ENCODE measurements at regions not wholly inside any gene's neighbourhood (a gene's known extent, or its start where the extent isn't known, plus 50 kb on each side); places are given as distances from the start of the nearest gene placed in this dataset.

- no peak for TF ChIP-seq CTCF (IDR thresholded peaks at IDR 0.05; ENCODE audit: unreplicated experiment)
- Mint-ChIP-seq H3K4me3 (ENCODE audit: low read depth, unreplicated experiment) (no peak overlapping the region), H3K4me1 (ENCODE audit: low read depth, unreplicated experiment) (no peaks in the 10 kb centered on the region), H3K27ac (ENCODE audit: unreplicated experiment) (no peak overlapping the region), H3K27me3 (ENCODE audit: unreplicated experiment) (no peaks in the 10 kb centered on the region), H3K36me3 (ENCODE audit: insufficient read depth, unreplicated experiment) (no peaks in the 10 kb centered on the region), H3K9me3 (ENCODE audit: low read depth, unreplicated experiment) (peaks cover 5% of the 10 kb centered on the region)
- CTCF ChIA-PET, result no interaction called here
- no TSS peak for BruUV-seq (replicated peaks)
- no peak for DNase-seq
- intact Hi-C loops (cut with micrococcal nuclease; ENCODE audit: unreplicated experiment), result no loop called here
Measured at GRCh38 chr5:92070786-92071185, 687.7 kb upstream of the ARRDC3 start.

DNA sequence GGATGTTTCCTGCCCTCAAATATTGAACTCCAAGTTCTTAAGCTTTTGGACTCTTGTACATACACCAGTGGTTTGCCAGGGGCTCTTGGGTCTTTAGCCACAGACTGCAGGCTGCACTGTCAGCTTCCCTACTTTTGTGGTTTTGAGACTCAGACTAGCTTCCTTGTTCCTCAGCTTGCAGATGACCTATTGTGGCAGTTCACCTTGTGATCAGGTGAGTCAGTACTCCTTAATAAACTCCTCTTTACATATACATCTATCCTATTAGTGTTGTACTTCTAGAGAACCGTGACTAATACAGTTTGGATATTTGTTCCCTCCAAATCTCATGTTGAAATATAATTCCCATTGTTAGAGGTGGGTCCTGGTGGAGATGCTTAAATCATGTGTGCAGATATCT is 681.9 kb upstream of the ARRDC3 start:
- DNase-seq, result peak; percentile 11
- BruUV-seq (replicated peaks), result no TSS peak
- Mint-ChIP-seq H3K27ac (ENCODE audit: unreplicated experiment) (no peak overlapping the region), H3K36me3 (ENCODE audit: insufficient read depth, unreplicated experiment) (no peaks in the 10 kb centered on the region), H3K4me1 (ENCODE audit: low read depth, unreplicated experiment) (no peaks in the 10 kb centered on the region), H3K27me3 (ENCODE audit: unreplicated experiment) (no peaks in the 10 kb centered on the region), H3K9me3 (ENCODE audit: low read depth, unreplicated experiment) (peaks cover 9% of the 10 kb centered on the region), H3K4me3 (ENCODE audit: low read depth, unreplicated experiment) (no peak overlapping the region)
- no peak for TF ChIP-seq CTCF (IDR thresholded peaks at IDR 0.05; ENCODE audit: unreplicated experiment)
- CTCF ChIA-PET, result interaction anchor here (1.2 kb wide), 1 partner anchor 14 kb away, joined by 3 read pairs; no protein-coding TSS in a partner anchor
- intact Hi-C loops (cut with micrococcal nuclease; ENCODE audit: unreplicated experiment), result no loop called here

DNA sequence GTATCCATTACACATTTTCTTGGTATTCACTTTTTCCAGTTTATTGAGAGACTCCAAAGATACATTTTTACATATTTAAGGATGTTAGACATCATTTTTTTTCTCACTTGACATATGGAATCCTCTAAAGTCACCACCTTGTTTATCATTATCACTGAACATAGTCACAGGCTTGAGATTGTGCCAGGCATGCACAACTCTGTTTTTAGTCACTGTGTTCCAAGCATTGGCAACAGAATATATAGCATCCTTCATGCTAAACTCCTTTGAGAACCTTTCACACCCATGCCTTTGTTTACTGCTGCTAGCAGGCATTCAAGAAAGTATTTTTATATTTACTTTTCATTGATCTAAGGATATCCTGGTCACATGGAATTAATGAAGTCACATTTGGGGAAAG is 668.6 kb upstream of the ARRDC3 start:
- H3K4me3 Mint-ChIP-seq (ENCODE audit: low read depth, unreplicated experiment), result no peak overlapping the region
- no TSS peak for BruUV-seq (replicated peaks)
- CTCF ChIA-PET, result no interaction called here
- H3K27ac Mint-ChIP-seq (ENCODE audit: unreplicated experiment), result no peak overlapping the region
- H3K4me1 Mint-ChIP-seq (ENCODE audit: low read depth, unreplicated experiment), result no peaks in the 10 kb centered on the region
- no peaks in the 10 kb centered on the region for H3K9me3 Mint-ChIP-seq (ENCODE audit: low read depth, unreplicated experiment)
- H3K27me3 Mint-ChIP-seq (ENCODE audit: unreplicated experiment), result no peaks in the 10 kb centered on the region
- intact Hi-C loops (cut with micrococcal nuclease; ENCODE audit: unreplicated experiment), result no loop called here
- DNase-seq, result no peak
- no peak for TF ChIP-seq CTCF (IDR thresholded peaks at IDR 0.05; ENCODE audit: unreplicated experiment)
- H3K36me3 Mint-ChIP-seq (ENCODE audit: insufficient read depth, unreplicated experiment), result peaks cover 4% of the 10 kb centered on the region

GRCh38 chr5:92050970-92051369 is 667.9 kb upstream of the ARRDC3 start:
- no peak for DNase-seq

More at GRCh38 chr5:92050970-92051369, 667.9 kb upstream of the ARRDC3 start:
- TF ChIP-seq CTCF (IDR thresholded peaks at IDR 0.05; ENCODE audit: unreplicated experiment), result no peak
- intact Hi-C loops (cut with micrococcal nuclease; ENCODE audit: unreplicated experiment), result no loop called here
- Mint-ChIP-seq H3K9me3 (ENCODE audit: low read depth, unreplicated experiment) (no peaks in the 10 kb centered on the region), H3K36me3 (ENCODE audit: insufficient read depth, unreplicated experiment) (no peaks in the 10 kb centered on the region), H3K27ac (ENCODE audit: unreplicated experiment) (no peak overlapping the region), H3K27me3 (ENCODE audit: unreplicated experiment) (no peaks in the 10 kb centered on the region), H3K4me1 (ENCODE audit: low read depth, unreplicated experiment) (no peaks in the 10 kb centered on the region), H3K4me3 (ENCODE audit: low read depth, unreplicated experiment) (no peak overlapping the region)
- BruUV-seq (replicated peaks), result no TSS peak
- CTCF ChIA-PET, result interaction anchor here (1.2 kb wide), 1 partner anchor 14 kb away, joined by 3 read pairs; no protein-coding TSS in a partner anchor
